SU-DHL-6 (cell line): ENCODE measurements at regions not wholly inside any gene's neighbourhood (a gene's known extent, or its start where the extent isn't known, plus 50 kb on each side); places are given as distances from the start of the nearest gene placed in this dataset.

Experiments used
- H2AFZ ChIP-seq: fragments of 200-600 bp; sonication (generic); 2 replicates; pipeline ENCODE4 v1.6.1; 2014; ENCODE audit warnings: low read depth, mild to moderate bottlenecking, moderate library complexity, mixed read lengths, antibody characterized with exemption, low read length; ENCODE audit not compliant: severe bottlenecking
- H3F3A ChIP-seq: fragments of 200-600 bp; shearing (Covaris generic); 2 replicates; pipeline ENCODE4 v1.6.0; 2016; ENCODE audit warnings: antibody characterized with exemption, mild to moderate bottlenecking; ENCODE audit not compliant: insufficient read depth
- H3K27ac ChIP-seq: fragments of 200-600 bp; sonication (generic); 2 replicates; pipeline ENCODE4 v1.5.1; 2016; ENCODE audit warnings: low read depth, mild to moderate bottlenecking, low read length, moderate library complexity, mixed read lengths
- H3K27me3 ChIP-seq: fragments of 200-600 bp; sonication (generic), shearing (Covaris generic); 2 replicates; pipeline ENCODE4 v1.6.0; 2014; ENCODE audit warnings: mild to moderate bottlenecking, low read length
- H3K36me3 ChIP-seq: fragments of 200-600 bp; sonication (generic); 2 replicates; pipeline ENCODE4 v1.6.1; 2014; ENCODE audit warnings: mild to moderate bottlenecking, low read length, mixed read lengths
- H3K4me2 ChIP-seq: fragments of 300-600, 200-600 bp; shearing (Covaris generic), sonication (generic); 2 replicates; pipeline ENCODE4 v1.6.0; 2014; ENCODE audit warnings: low read length, low read depth, mild to moderate bottlenecking; ENCODE audit not compliant: poor library complexity, severe bottlenecking
- H3K4me3 ChIP-seq: fragments of 200-600 bp; sonication (generic); 2 replicates; pipeline ENCODE4 v1.5.1; 2014; ENCODE audit warnings: antibody characterized with exemption, low read length, mild to moderate bottlenecking, mixed read lengths; ENCODE audit not compliant: insufficient read depth, poor library complexity, severe bottlenecking
- H3K79me2 ChIP-seq: fragments of 200-600 bp; sonication (generic); 2 replicates; pipeline ENCODE4 v1.6.1; 2014; ENCODE audit warnings: mild to moderate bottlenecking, low read length, moderate library complexity; ENCODE audit not compliant: insufficient read depth
- H3K9ac ChIP-seq: fragments of 200-600 bp; sonication (generic); 2 replicates; pipeline ENCODE4 v1.7.0; 2014; ENCODE audit warnings: mild to moderate bottlenecking, low read length
- H3K9me2 ChIP-seq: fragments of 200-600 bp; sonication (generic); replicated peaks from 2 replicates; pipeline ENCODE4 v1.6.1; 2014; ENCODE audit warnings: low read length; ENCODE audit not compliant: insufficient read depth
- H3K9me3 ChIP-seq: fragments of 200-600 bp; sonication (generic); 2 replicates; pipeline ENCODE4 v1.6.1; 2014; ENCODE audit warnings: low read length, mixed read lengths; ENCODE audit not compliant: insufficient read depth
- H4K20me1 ChIP-seq: fragments of 200-600 bp; sonication (generic); 2 replicates; pipeline ENCODE4 v1.6.1; 2014; ENCODE audit warnings: low read depth, mild to moderate bottlenecking, antibody characterized with exemption, low read length, moderate library complexity, mixed read lengths
- CTCF ChIP-seq: fragments of 200-600 bp; sonication (generic); IDR thresholded peaks from one replicate; pipeline ENCODE4 v1.5.1; 2017; ENCODE audit warnings: antibody characterized with exemption, mild to moderate bottlenecking, low read length, moderate library complexity; ENCODE audit not compliant: insufficient read depth, poor library complexity, severe bottlenecking
- EZH2phosphoT487 ChIP-seq: fragments of 200-600 bp; sonication (generic), shearing (Covaris generic); conservative IDR thresholded peaks from 2 replicates; pipeline ENCODE4 v1.6.1; 2018; ENCODE audit warnings: mild to moderate bottlenecking, antibody characterized with exemption, low read length, moderate library complexity, mixed read lengths

DNA sequence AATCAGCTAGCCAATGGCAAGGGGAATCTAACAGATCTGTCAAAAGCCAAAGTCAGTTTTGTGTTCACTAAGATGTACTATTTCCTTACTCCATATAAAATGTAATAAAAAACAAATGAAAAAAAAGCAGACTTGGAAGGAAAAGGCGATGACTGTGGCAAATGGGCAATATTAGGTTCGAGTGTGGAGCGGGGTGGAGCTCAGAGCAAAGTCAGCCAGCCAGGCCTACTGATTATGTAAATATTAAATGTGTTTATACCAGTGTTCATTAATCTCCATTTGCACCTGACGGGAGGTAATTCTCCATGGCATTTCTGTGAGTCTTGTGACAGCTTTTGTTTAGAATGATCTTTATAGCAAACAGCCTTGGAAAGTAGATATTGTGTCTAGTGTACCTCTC, 96.2 kb upstream of the KCNMB2 start:
- Histone ChIP-seq H4K20me1 (no peaks in the 10 kb centered on the region), H3K4me2 (no peak overlapping the region), H2AFZ (no peak overlapping the region), H3K27ac (no peak overlapping the region), H3K27me3 (no peaks in the 10 kb centered on the region), H3K36me3 (no peaks in the 10 kb centered on the region), H3F3A (no peaks in the 10 kb centered on the region), H3K4me3 (no peak overlapping the region), H3K9ac (no peak overlapping the region), H3K9me3 (no peaks in the 10 kb centered on the region), H3K9me2 (no peaks in the 10 kb centered on the region), H3K79me2 (no peaks in the 10 kb centered on the region)
- no peak for TF ChIP-seq CTCF
- no peak for TF ChIP-seq EZH2phosphoT487

GRCh38 chr3:178443634-178444033, 92.6 kb upstream of the KCNMB2 start:
- no peaks in the 10 kb centered on the region for H3K79me2 ChIP-seq
- TF ChIP-seq CTCF (no peak), EZH2phosphoT487 (no peak)
- H3K9ac ChIP-seq: no peak overlapping the region
- 0 out of 2 replicates have a peak overlapping the region, but pooled peaks have one; percentile 5 for H3K27ac ChIP-seq
- no peak overlapping the region for H3K4me3 ChIP-seq
- no peaks in the 10 kb centered on the region for H3K9me3 ChIP-seq
- no peaks in the 10 kb centered on the region for H3F3A ChIP-seq
- H3K9me2 ChIP-seq: no peaks in the 10 kb centered on the region
- H3K36me3 ChIP-seq: no peaks in the 10 kb centered on the region
- no peaks in the 10 kb centered on the region for H3K27me3 ChIP-seq
- no peak overlapping the region for H3K4me2 ChIP-seq
- no peaks in the 10 kb centered on the region for H4K20me1 ChIP-seq
- H2AFZ ChIP-seq: peak overlapping the region; percentile 72

- Histone ChIP-seq H3K27me3 (no peaks in the 10 kb centered on the region), H3K4me3 (no peak overlapping the region), H3K9me3 (no peaks in the 10 kb centered on the region), H3K9me2 (no peaks in the 10 kb centered on the region), H3K36me3 (peaks cover 2% of the 10 kb centered on the region; the same call in 1 of the 2 replicates), H3K79me2 (no peaks in the 10 kb centered on the region), H3K4me2 (no peak overlapping the region), H3K27ac (no peak overlapping the region), H2AFZ (peak overlapping the region; percentile 72), H3K9ac (no peak overlapping the region), H4K20me1 (no peaks in the 10 kb centered on the region), H3F3A (no peaks in the 10 kb centered on the region)
- TF ChIP-seq EZH2phosphoT487 (no peak), CTCF (no peak)
Observed at GRCh38 chr3:178445139-178445538, 91.1 kb upstream of the KCNMB2 start.
